GM19324 (cell line): ENCODE measurements at regions not wholly inside any gene's neighbourhood (a gene's known extent, or its start where the extent isn't known, plus 50 kb on each side); places are given as distances from the start of the nearest gene placed in this dataset.

ENCODE experiments used
- ATAC-seq: cut with Tn5 transposase; IDR thresholded peaks from one replicate; pipeline ENCODE4 v1.9.1; 2021; ENCODE audit warnings: mild to moderate bottlenecking, moderate library complexity; ENCODE audit not compliant: unreplicated experiment, low FRiP score

- no peak for ATAC-seq
Observed at GRCh38 chr1:214198571-214198970, 82.4 kb upstream of the SMYD2 start.

- ATAC-seq = no peak
Observed at GRCh38 chr1:214199585-214199984, 81.4 kb upstream of the SMYD2 start.

DNA sequence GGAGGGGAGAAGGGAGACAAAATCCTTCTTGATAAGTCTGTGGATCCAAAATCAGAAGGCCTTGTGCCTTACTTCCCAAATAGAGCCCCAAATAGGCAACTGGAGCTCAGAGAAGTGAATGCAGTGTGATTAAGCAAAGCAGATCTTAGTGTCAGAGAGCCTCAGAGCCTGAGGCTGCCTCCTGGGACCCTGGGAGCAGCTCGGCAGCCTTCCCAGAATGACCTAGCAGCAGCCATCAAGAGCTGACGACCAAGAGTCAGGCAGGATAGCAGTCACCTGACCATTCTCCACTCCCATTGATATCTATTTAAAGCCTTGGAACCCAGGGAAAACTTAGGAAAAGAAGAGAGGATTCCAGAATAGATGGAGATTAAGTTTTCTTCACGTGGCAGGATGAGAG is 78.0 kb upstream of the SMYD2 start:
- no peak for ATAC-seq

DNA sequence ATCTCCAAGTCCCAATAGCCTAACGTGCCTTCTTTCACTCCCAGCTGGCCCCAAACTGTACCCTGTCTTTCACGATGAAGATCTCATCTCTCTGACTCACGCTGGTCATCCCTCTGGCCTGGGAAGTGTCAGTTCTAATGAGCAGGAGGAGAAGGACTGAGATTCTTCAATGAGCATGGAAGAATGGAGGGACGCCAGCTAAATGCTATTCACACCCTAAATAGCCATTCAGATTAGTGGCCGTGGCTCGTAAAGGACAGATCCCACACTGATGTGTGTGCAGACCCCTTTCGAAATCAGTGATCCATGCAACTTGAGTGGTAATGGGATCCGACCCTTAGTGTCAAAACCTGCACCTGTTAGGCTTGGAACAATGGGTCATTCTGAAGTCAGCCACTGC is 75.9 kb upstream of the SMYD2 start:
- no peak for ATAC-seq

GRCh38 chr1:214208460-214208859 is 72.5 kb upstream of the SMYD2 start:
- ATAC-seq = no peak

DNA sequence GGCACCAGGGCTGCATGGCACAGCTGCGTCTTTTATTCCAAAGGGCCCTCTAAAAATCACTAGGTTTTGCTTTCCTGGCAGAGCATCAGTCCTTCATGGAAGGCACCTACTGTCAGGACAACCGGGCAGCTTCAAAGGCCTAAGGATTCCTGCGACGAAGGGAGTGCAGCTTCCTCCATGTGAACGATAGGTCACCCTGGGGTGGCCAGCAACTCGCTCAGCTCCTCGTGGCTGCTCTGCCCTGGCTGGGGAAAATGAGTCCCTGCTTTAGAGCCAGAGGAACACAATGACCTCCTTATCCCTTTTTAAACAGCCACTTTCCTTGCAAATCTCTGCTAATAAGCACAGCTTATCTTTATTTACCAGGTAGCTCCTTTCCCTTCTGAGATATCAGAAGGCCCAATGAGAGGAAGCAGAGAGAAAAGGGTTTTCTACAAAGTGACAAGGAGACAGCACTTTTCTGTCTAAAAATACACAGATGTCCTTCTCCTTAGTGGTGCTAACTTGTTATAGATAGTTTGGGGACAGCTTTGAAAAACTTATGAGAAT is 71.6 kb upstream of the SMYD2 start:
- ATAC-seq = no peak

DNA sequence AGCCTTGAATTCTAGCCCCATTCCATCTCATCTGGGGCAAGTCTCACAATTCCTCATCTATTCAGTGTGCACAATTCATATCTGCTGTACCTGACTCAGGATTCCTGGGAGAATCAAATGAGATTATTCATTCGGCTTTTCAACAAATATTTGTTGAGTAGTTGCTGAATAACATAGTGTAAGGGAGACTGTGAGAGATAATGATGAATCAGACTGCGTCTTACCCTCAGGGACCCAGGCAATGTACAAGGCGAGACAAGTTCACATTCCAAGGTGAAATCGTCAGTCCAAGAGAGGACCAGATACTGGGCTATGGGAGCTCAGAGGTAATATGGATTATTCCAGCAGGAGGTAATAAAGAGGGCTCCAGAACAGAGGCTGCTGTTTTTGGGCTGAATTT is 67.8 kb upstream of the SMYD2 start:
- ATAC-seq = no peak

DNA sequence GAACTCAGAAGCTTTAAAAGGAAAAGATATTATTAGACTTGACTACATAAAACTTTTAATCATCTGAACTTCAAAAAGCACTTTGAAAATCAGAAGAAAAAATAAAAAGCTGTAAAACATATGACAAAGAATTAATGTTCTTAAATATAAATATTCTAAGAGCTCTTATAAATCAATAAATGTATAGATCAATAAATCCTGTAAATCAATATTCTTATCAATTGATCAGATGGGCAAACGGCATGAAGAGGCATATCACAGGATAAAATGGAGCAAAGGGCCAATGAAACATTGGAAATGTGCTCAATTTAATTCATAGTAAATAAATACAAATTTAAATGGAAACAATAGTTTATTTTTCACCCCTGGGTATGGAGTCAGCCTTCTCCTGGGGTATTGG is 66.1 kb upstream of the SMYD2 start:
- ATAC-seq = no peak

GRCh38 chr1:214215583-214215982 is 65.4 kb upstream of the SMYD2 start:
- no peak for ATAC-seq

DNA sequence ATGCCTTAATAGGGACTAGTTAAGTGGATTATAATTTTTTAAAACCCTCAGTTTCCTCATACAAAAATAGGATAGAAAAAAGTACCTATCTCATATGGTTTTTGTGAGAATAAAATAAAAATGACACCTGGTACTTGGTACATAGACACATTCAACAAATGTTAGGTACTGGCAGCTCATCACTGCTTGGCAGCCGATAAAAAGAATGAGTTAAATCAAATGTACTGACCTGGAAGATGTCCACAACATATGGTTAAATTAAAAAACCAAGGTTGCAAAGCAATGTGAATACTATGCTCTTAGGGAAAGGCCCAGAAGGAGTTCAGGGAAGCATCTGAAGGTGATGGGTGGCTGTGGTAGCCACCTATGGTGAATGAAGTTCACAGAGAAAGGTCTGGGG is 64.9 kb upstream of the SMYD2 start:
- no peak for ATAC-seq

- ATAC-seq = no peak
Observed at GRCh38 chr1:214216779-214217178, 64.2 kb upstream of the SMYD2 start.

DNA sequence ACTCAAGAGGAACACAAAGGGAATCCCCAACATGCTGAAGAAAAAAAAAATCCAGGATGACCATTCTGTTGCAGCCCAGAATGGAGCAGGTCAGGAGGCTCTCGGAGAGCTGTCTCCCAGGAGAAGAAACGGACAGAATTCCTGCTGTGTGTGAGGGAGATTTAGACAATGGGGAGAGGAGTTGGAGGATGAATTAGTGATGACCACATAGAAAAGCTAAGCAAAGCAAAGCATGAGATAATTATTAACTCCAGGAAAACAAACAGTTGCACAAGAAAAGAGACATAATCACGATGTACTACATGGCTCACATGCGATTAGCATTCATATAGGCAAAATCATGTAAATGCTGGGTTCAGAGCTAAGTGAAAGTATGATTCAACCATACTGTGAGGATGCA is 61.1 kb upstream of the SMYD2 start:
- no peak for ATAC-seq

- no peak for ATAC-seq
Observed at GRCh38 chr1:214220891-214221290, 60.1 kb upstream of the SMYD2 start.

GRCh38 chr1:214224611-214225354 is 56.2 kb upstream of the SMYD2 start:
- no peak for ATAC-seq

- ATAC-seq = no peak
Observed at GRCh38 chr1:214228976-214229375, 52.0 kb upstream of the SMYD2 start.

GRCh38 chr1:214229736-214230135 is 51.2 kb upstream of the SMYD2 start:
- ATAC-seq = no peak
